GM12878 (cell line): ENCODE measurements at regions not wholly inside any gene's neighbourhood (a gene's known extent, or its start where the extent isn't known, plus 50 kb on each side); places are given as distances from the start of the nearest gene placed in this dataset.
A peak's percentile ranks its signal among the peaks of the same experiment; 100 is the strongest.

Experiments
- BRCA1 ChIP-seq: IDR thresholded peaks from 2 replicates; pipeline ENCODE4 v1.6.1; 2011; ENCODE audit warnings: low read depth, low read length, improper control_type of control experiment
- CUX1 ChIP-seq: IDR thresholded peaks from 2 replicates; pipeline ENCODE4 v1.6.1; 2012; ENCODE audit warnings: improper control_type of control experiment, low read depth, low read length; ENCODE audit not compliant: insufficient replicate concordance
- E4F1 ChIP-seq: fragments of 450-650 bp; IDR thresholded peaks from 2 replicates; pipeline ENCODE4 v1.6.1; 2018; ENCODE audit warnings: borderline replicate concordance, mild to moderate bottlenecking; ENCODE audit not compliant: partially characterized antibody
- EGR1 ChIP-seq, 2 experiments: IDR thresholded peaks; 1 replicate in 1 of 2; 2 replicates in 1 of 2; pipeline ENCODE4 v1.6.1; 2011 to 2012; ENCODE audit warnings: low read depth in 2 of 2, low read length in 2 of 2, borderline replicate concordance in 1 of 2, mild to moderate bottlenecking in 1 of 2, moderate library complexity in 1 of 2
- EP300 ChIP-seq, 2 experiments: fragments of 150-350 bp in 1 of 2; IDR thresholded peaks; 2 replicates each; pipeline ENCODE4 v1.6.1; 2011 to 2012; ENCODE audit warnings: low read depth in 2 of 2, low read length in 2 of 2, borderline replicate concordance in 1 of 2, improper control_type of control experiment in 1 of 2, inconsistent platforms in 1 of 2; ENCODE audit not compliant: control insufficient read depth in 1 of 2
- FOS ChIP-seq: IDR thresholded peaks from 3 replicates; pipeline ENCODE4 v1.6.1; 2011; ENCODE audit warnings: borderline replicate concordance; ENCODE audit not compliant: insufficient read length; ENCODE audit errors: extremely low read depth
- MLLT1 ChIP-seq: fragments of 450-650 bp; IDR thresholded peaks from 2 replicates; pipeline ENCODE4 v1.6.1; 2016; ENCODE audit warnings: mild to moderate bottlenecking
- PAX8 ChIP-seq: fragments of 450-650 bp; IDR thresholded peaks from 2 replicates; pipeline ENCODE4 v1.6.1; 2017; ENCODE audit warnings: mild to moderate bottlenecking, moderate library complexity
- RUNX3 ChIP-seq: IDR thresholded peaks from 2 replicates; pipeline ENCODE4 v1.6.1; 2012; ENCODE audit warnings: low read length, inconsistent platforms
- SKIL ChIP-seq: fragments of 450-650 bp; IDR thresholded peaks from 2 replicates; pipeline ENCODE4 v1.6.1; 2017; ENCODE audit warnings: mild to moderate bottlenecking, low read depth, inconsistent platforms; ENCODE audit not compliant: poor library complexity, severe bottlenecking
- SREBF1 ChIP-seq: IDR thresholded peaks from 2 replicates; pipeline ENCODE4 v1.6.1; 2012; ENCODE audit warnings: mild to moderate bottlenecking, low read length
- TBL1XR1 ChIP-seq: IDR thresholded peaks from 2 replicates; pipeline ENCODE4 v1.6.1; 2012; ENCODE audit warnings: low read depth, low read length, improper control_type of control experiment
- ZBTB4 ChIP-seq: fragments of 450-650 bp; formaldehyde crosslinking; IDR thresholded peaks from 2 replicates; pipeline ENCODE4 v1.4.0; 2022; ENCODE audit warnings: mild to moderate bottlenecking, moderate library complexity

GRCh38 chr6:12363651-12364381 is 73.7 kb downstream of the EDN1 start (continued):
- TF ChIP-seq E4F1 (no peak), TBL1XR1 (peak; percentile 90), FOS (no peak), EGR1 (IDR thresholded peaks at IDR 0.05; ENCODE audit: borderline replicate concordance in 1 of 2, low read depth in 2 of 2, low read length in 2 of 2) (no peak), SREBF1 (no peak), BRCA1 (no peak), EP300 (IDR thresholded peaks at IDR 0.05; ENCODE audit: borderline replicate concordance in 1 of 2, control insufficient read depth in 1 of 2, low read depth in 2 of 2, low read length in 2 of 2) (peak; percentile 84 to 93), SKIL (peak; percentile 95), RUNX3 (peak; percentile 98), PAX8 (no peak), CUX1 (no peak), ZBTB4 (CRISPR knock-in tag) (no peak), MLLT1 (peak; percentile 92)
